PFSK-1 (cell line): ENCODE measurements at regions not wholly inside any gene's neighbourhood (a gene's known extent, or its start where the extent isn't known, plus 50 kb on each side); places are given as distances from the start of the nearest gene placed in this dataset.

Source experiments
- FOXP2 ChIP-seq: optimal IDR thresholded peaks from 2 replicates; pipeline ENCODE3; 2011; ENCODE audit warnings: borderline replicate concordance, control low read depth, inconsistent platforms; ENCODE audit not compliant: insufficient read depth; ENCODE audit errors: extremely low read length, extremely low read depth
- POLR2AphosphoS5 ChIP-seq: IDR thresholded peaks from 2 replicates; pipeline ENCODE4 v1.6.1; 2012; ENCODE audit warnings: low read depth, mild to moderate bottlenecking, control low read depth, low read length, moderate library complexity
- SIN3A ChIP-seq: IDR thresholded peaks from 2 replicates; pipeline ENCODE4 v1.6.1; 2012; ENCODE audit warnings: mild to moderate bottlenecking, low read length, moderate library complexity, borderline replicate concordance; ENCODE audit not compliant: insufficient read depth
- TAF1 ChIP-seq: IDR thresholded peaks from 2 replicates; pipeline ENCODE4 v1.6.1; 2012; ENCODE audit warnings: low read length, control low read depth, borderline replicate concordance; ENCODE audit not compliant: insufficient read depth
- TF ChIP-seq, protein P1 (sequence below), 2 experiments: IDR thresholded peaks; 2 replicates each; pipeline versions ENCODE4 v1.6.1 to v1.8.0; 2011 to 2012; ENCODE audit warnings: low read depth in 2 of 2, low read length in 2 of 2, control low read depth in 1 of 2, inconsistent platforms in 1 of 2, mild to moderate bottlenecking in 1 of 2, moderate library complexity in 1 of 2; ENCODE audit not compliant: insufficient read depth in 1 of 2

DNA sequence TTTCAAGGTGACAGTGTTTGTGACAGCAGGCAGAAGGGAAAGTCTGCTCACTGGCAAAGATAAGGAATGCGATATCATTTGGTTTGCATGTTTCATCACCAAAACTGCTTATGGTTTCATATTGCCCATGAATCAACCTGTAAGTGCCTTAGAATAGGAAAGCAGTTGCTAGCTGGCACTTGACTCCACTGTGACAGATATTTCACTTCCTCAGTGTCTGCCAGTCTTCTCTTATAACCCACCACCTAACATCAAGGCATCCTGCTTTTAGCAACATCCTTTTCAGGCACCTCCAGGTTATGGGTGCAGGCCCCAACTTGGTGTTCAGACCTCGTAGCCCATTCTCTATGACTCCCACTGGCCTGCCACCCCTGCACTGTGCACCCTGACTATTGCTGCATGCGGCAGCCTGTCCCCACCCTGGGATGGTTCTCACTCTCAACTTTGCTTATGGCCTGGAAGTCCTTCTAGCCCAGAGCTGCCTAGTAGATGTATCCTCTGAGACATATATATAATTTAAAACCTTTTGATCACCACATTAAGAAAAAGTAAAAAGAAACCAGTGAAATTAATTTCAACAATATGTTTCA, 154.4 kb upstream of the RARB start:
- TF ChIP-seq SIN3A: no peak

DNA sequence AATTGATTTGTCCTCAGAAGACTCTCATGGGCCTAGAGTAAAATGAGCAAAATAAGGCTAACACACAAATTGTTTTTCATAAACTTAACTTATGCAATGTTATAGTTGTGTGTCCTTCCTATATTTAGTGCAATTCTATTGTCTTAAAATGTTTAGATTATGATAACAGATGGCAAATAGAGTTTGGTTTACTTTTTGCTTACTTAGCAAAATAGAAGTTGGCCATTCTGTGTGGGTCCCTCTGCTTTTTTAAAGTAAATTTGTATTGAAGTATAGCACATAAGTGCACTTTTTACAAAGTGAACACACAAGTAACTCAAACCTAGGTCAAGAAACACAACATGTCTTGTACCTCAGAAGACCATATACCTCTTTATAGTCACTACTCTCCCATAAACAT, 150.6 kb upstream of the RARB start:
- TF ChIP-seq FOXP2 (no peak), TAF1 (no peak), POLR2AphosphoS5 (no peak), SIN3A (no peak)
- TF ChIP-seq, protein P1, sequence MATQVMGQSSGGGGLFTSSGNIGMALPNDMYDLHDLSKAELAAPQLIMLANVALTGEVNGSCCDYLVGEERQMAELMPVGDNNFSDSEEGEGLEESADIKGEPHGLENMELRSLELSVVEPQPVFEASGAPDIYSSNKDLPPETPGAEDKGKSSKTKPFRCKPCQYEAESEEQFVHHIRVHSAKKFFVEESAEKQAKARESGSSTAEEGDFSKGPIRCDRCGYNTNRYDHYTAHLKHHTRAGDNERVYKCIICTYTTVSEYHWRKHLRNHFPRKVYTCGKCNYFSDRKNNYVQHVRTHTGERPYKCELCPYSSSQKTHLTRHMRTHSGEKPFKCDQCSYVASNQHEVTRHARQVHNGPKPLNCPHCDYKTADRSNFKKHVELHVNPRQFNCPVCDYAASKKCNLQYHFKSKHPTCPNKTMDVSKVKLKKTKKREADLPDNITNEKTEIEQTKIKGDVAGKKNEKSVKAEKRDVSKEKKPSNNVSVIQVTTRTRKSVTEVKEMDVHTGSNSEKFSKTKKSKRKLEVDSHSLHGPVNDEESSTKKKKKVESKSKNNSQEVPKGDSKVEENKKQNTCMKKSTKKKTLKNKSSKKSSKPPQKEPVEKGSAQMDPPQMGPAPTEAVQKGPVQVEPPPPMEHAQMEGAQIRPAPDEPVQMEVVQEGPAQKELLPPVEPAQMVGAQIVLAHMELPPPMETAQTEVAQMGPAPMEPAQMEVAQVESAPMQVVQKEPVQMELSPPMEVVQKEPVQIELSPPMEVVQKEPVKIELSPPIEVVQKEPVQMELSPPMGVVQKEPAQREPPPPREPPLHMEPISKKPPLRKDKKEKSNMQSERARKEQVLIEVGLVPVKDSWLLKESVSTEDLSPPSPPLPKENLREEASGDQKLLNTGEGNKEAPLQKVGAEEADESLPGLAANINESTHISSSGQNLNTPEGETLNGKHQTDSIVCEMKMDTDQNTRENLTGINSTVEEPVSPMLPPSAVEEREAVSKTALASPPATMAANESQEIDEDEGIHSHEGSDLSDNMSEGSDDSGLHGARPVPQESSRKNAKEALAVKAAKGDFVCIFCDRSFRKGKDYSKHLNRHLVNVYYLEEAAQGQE (IDR thresholded peaks at IDR 0.05; ENCODE audit: insufficient read depth in 1 of 2, low read depth in 2 of 2, low read length in 2 of 2): no peak

DNA sequence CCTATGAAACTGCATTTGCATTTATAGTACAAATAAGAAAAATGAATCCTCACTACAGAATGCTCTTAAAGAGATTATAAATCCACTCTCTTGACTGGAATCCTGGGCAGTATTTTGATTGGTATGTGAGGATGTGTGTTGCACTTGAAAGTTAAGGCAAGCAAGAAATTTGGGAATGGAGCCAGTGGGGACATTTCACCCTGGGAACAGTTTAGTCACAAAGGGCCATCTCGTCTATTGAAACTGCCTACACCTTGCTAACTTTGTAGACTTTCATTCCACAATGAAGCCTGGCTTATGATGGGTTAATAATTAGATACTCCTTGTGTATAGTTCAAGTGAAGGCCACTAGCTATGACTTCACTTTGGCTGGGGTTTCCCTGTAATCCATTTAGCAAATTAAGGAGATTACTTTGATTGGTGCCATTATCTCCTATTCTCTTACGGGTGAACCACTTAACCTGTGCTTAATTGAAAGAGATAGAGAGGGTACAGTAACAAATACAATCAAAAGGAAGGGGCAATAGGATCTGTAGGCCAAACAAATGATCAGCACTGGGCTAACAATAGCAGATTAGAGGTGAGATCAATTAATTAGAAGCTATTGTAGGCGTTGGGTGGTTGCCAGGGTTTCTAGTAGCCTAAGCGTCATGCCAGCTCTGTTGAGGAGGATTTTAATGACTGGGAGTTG, 146.9 kb upstream of the RARB start:
- no peak for TF ChIP-seq POLR2AphosphoS5

DNA sequence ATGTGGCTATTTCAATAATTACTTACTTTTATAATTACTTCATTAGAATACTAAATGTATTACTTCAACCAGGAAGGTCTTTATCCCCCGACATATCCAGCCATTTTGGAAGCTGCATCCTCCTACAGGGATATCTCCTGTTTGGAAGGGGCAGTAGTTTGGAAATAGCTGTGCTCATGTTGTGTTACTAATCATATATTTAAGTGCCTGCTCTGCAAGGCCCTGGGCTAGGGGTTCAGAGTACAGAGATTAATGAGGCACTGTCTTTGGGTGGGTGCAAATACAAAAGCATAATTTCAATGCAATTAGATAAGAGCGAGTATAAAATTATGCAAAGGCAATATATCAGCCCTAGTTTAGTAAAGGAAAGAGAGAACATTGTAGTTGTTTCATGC, 146.3 kb upstream of the RARB start:
- TF ChIP-seq SIN3A (no peak), TAF1 (no peak), FOXP2 (no peak), POLR2AphosphoS5 (no peak)
- TF ChIP-seq, protein P1 (IDR thresholded peaks at IDR 0.05; ENCODE audit: insufficient read depth in 1 of 2, low read depth in 2 of 2, low read length in 2 of 2): no peak

DNA sequence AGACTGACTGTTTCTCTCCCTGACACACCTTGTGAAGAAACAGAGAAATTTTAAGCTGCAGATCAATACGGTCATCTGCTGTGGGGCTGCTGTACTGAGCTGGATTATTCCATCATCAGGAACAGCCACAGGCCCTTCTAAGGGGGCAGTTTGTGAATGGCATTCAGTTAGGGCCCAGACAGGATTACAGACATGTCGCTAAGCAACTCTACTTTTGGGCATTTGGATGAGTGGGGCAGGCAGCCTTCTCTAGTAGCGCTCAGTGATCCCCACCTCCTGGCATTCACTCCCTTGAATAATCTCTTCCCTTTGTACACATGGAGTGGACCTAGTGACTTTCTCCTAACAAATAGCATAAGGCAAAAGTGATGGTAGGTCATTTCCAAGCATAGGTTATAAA, 144.4 kb upstream of the RARB start:
- TF ChIP-seq POLR2AphosphoS5 (no peak), SIN3A (no peak), FOXP2 (no peak), TAF1 (no peak)
- TF ChIP-seq, protein P1 (IDR thresholded peaks at IDR 0.05; ENCODE audit: insufficient read depth in 1 of 2, low read depth in 2 of 2, low read length in 2 of 2): no peak

DNA sequence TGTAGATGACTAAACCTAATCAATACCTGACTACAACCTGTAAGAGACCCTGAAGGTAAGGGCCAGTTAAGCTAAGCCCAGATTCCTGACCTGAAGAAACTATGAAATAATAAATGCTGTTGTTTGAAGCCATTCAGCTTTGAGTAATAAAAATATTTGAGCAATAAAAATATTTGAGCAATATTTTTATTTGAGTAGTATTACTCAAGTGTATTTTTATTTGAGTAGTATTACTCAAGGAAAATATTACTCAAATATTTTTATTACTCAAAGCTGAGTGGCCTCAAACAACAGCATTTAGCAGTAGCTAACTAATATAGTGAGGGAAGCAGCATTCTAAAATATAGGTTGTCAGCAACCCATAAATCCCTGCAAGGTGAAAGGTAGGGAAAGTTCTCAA, 143.8 kb upstream of the RARB start:
- TF ChIP-seq FOXP2 (no peak), SIN3A (no peak), POLR2AphosphoS5 (no peak), TAF1 (no peak)
- TF ChIP-seq, protein P1 (IDR thresholded peaks at IDR 0.05; ENCODE audit: insufficient read depth in 1 of 2, low read depth in 2 of 2, low read length in 2 of 2): no peak
